ENCODE measurements at regions not wholly inside any gene's neighbourhood (a gene's known extent, or its start where the extent isn't known, plus 50 kb on each side); places are given as distances from the start of the nearest gene placed in this dataset.

GRCh38 chr17:33371377-33371776 is 78.3 kb upstream of the ASIC2 start (continued):
- no peak for TF ChIP-seq MXI1 (IDR thresholded peaks at IDR 0.05; ENCODE audit: low read depth, low read length)
- no peak for TF ChIP-seq ZNF384 (IDR thresholded peaks at IDR 0.05; ENCODE audit: borderline replicate concordance, low read depth, low read length)
- no peak for TF ChIP-seq NFYA (IDR thresholded peaks at IDR 0.05; ENCODE audit: borderline replicate concordance, low read depth, low read length)

GRCh38 chr17:33373273-33373672 is 80.2 kb upstream of the ASIC2 start:
- H3K27ac ChIP-seq (ENCODE audit: control insufficient read depth, insufficient read depth), result no peak overlapping the region
- FAIRE-seq (no peak), ATAC-seq (no peak), DNase-seq (ENCODE audit: low read depth, low spot score) (no peak)
- ChIA-PET SMC1A (ENCODE audit: uncharacterized antibody, unreplicated experiment) (no interaction called here), CTCF (no interaction called here), POLR2A (no interaction called here), RAD21 (ENCODE audit: unreplicated experiment) (no interaction called here)
- H3K27me3 ChIP-seq (replicated peaks in 1 of 2; ENCODE audit: control insufficient read depth in 2 of 2, insufficient read depth in 2 of 2, low read length in 1 of 2), result peaks cover 0 to 1% of the 10 kb centered on the region in 2 experiments; a peak in 2 of 4 replicates
- no peaks in the 10 kb centered on the region for H3K4me1 ChIP-seq (ENCODE audit: control insufficient read depth, insufficient read depth, low read length)
- no peak overlapping the region for H3K4me2 ChIP-seq (ENCODE audit: control insufficient read depth, insufficient read depth)
- H2AFZ ChIP-seq (ENCODE audit: control insufficient read depth, low read depth, low read length), result no peak overlapping the region
- no peak overlapping the region for H3K4me3 ChIP-seq
- no peak overlapping the region for H3K9ac ChIP-seq (ENCODE audit: control insufficient read depth, insufficient read depth, low read length)
- TF ChIP-seq PAX5 (IDR thresholded peaks at IDR 0.05; ENCODE audit: borderline replicate concordance, low read depth, low read length), result no peak
- no peak for TF ChIP-seq BCLAF1 (IDR thresholded peaks at IDR 0.05)
- no peak for TF ChIP-seq RUNX3 (IDR thresholded peaks at IDR 0.05; ENCODE audit: low read length)
- TF ChIP-seq HDAC2 (IDR thresholded peaks at IDR 0.05), result no peak
- TF ChIP-seq MTA3 (IDR thresholded peaks at IDR 0.05; ENCODE audit: borderline replicate concordance, low read length), result no peak
- TF ChIP-seq MYB (IDR thresholded peaks at IDR 0.05; ENCODE audit: borderline replicate concordance, low read depth, low read length), result no peak
- no peak for TF ChIP-seq CBFB (IDR thresholded peaks at IDR 0.05; ENCODE audit: low read depth)
- TF ChIP-seq CREB1 (IDR thresholded peaks at IDR 0.05; ENCODE audit: low read depth), result no peak
- TF ChIP-seq USF2 (IDR thresholded peaks at IDR 0.05; ENCODE audit: borderline replicate concordance, low read depth, low read length), result no peak
- no peak for TF ChIP-seq KAT2A (conservative IDR thresholded peaks at IDR 0.05; ENCODE audit: control insufficient read depth, low read depth, low read length)
- no peak for TF ChIP-seq WRNIP1 (IDR thresholded peaks at IDR 0.05; ENCODE audit: borderline replicate concordance, low read depth, low read length)
- no peak for TF ChIP-seq TAF1 (IDR thresholded peaks at IDR 0.05; ENCODE audit: borderline replicate concordance, low read depth, low read length)
- no peak for TF ChIP-seq MEF2A (IDR thresholded peaks at IDR 0.05; ENCODE audit: insufficient read depth, low read depth, low read length)
- TF ChIP-seq SMC3 (IDR thresholded peaks at IDR 0.05; ENCODE audit: borderline replicate concordance, low read length), result no peak
- no peak for TF ChIP-seq ASH2L (IDR thresholded peaks at IDR 0.05; ENCODE audit: borderline replicate concordance, low read depth)
- no peak for TF ChIP-seq ZNF217 (IDR thresholded peaks at IDR 0.05)
- intact Hi-C loops (cut with micrococcal nuclease; ENCODE audit: unreplicated experiment) (no loop called here), in situ Hi-C loops (cut with MboI) (no loop called here)
- BruUV-seq (replicated peaks), result no TSS peak
- no peaks in the 10 kb centered on the region for H3K9me3 ChIP-seq (replicated peaks; ENCODE audit: control insufficient read depth, insufficient read depth, low read length)
- H4K20me1 ChIP-seq (ENCODE audit: control insufficient read depth, insufficient read depth), result no peaks in the 10 kb centered on the region
- H3K79me2 ChIP-seq (ENCODE audit: control insufficient read depth, insufficient read depth, low read length), result no peaks in the 10 kb centered on the region
- no peaks in the 10 kb centered on the region for H3K36me3 ChIP-seq (ENCODE audit: control insufficient read depth in 2 of 2, insufficient read depth in 2 of 2, low read length in 1 of 2)
- 0% methylated on average over 1 of the region's 1 CpG for WGBS (ENCODE audit: insufficient coverage, insufficient replicate concordance, low lambda C conversion rate, missing lambda C conversion rate)

Data from GM12878 (cell line).